Stimulated activated CD4-positive, alpha-beta T cell treated with anti-CD3 and anti-CD28 coated beads, TNF-alpha, amount 100 ng/mL, for 1 hour (primary cell): ENCODE measurements at regions not wholly inside any gene's neighbourhood (a gene's known extent, or its start where the extent isn't known, plus 50 kb on each side); places are given as distances from the start of the nearest gene placed in this dataset.
A peak's percentile ranks its signal among the peaks of the same experiment; 100 is the strongest.
"Not testable (repeated sequence)": the region's sequence is repeated elsewhere in the genome, so short reads cannot be mapped to it uniquely, and the experiment has no call there.

ENCODE experiments used
- DNase-seq, 3 donors: peaks; one replicate each; pipeline ENCODE4 v3.0.0-alpha.2; 2020; ENCODE audit warnings: low read depth in 3 of 3, low spot score in 1 of 3

- DNase-seq: no peak
These were observed 64.0 kb downstream of the GPRASP3 start for GRCh38 chrX:102784550-102784949.

- DNase-seq: no peak
These were observed 66.7 kb downstream of the GPRASP3 start for GRCh38 chrX:102787283-102787682.

GRCh38 chrX:102808336-102808735 is 87.8 kb downstream of the GPRASP3 start:
- no peak for DNase-seq

- DNase-seq: not testable (repeated sequence)
These were observed 97.7 kb downstream of the GPRASP3 start for GRCh38 chrX:102818269-102818668.

DNA sequence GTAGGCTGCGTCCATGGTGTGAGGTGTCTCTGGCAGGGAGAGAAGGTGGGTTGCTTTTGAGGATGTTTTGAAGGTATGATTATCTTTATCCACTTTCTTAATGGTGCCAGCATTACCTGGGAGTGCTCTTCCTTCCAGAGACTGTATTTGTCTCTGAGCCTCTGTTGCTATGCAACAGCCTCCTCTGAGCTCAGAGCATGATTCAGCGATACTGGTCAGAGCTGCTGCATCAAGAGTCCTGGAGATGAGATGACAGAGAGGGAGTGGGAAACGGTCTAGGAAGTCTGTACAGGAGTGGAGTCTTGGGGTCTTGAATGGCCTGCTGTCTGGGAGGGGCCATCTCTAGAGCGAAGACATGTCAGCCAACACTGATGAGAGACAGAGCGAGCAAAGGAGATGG is 104.4 kb upstream of the RAB40AL start:
- DNase-seq: no peak

DNA sequence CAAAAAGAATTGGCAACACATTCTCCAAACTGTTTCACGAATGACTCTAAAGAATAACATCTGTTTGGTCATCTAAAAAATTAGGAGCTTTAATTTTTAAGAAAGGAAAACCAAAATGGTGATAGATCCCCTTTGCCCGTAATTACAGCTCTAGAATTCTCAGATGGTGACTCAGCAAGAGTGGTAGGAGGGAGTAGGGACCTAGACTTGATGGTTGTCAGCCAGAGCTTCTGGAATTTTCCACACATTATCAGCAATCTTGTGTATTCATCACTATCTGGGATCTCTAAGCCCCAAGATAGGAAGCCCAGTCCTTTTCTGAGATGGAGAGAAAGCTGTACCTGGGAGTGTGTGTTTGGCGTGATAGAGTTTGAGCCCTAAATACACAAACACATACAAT is 103.9 kb upstream of the RAB40AL start:
- no peak for DNase-seq

DNA sequence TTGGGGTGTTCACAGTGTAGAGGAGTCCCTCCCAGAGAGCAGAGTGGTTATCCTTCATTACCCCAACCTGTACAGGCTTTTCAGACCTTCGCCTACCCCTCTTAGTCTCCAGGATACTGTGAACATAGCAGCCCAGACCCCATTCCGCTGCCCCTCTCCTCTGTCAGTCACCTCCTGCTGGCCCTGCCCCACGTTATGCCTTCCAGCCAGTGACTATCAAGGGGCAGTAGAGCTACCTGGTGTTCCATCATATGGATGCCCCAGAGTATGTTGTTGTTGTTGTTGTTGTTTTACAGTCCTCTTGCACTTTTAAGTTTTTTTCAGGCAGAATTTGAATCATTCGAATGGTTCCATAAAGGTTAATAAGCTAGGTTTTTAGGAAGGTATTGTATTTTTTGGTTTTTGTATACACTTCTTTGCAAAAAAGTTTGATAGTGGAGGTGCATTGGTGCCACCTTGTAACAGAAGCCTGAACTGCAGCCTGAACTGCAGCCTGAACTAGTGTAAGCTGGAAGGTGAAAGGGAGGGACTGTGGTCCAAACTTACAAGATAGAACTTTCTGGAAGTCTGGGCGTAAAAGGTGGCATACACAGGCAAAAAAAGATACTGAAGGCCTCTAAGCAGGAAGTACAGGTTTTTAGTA is 101.4 kb upstream of the RAB40AL start:
- DNase-seq: no peak

DNA sequence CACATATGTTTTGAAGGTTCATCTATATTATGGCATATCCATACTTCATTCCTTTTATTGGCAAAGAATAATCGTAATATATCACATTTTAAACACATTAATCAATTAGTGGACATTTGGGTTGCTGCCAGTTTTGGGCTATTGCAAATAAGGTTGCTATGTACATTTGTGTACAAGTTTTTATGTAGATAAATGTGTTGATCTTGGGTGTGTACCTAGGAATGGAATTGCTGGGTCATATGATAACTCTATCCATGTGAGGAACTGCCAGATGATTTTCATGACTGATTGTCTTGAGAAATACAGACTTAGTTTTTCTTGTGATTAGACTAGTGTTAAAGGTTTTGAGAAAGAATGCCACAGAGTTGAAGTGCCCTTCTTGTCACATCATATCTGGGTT is 99.2 kb upstream of the RAB40AL start:
- DNase-seq: no peak

GRCh38 chrX:102840871-102841705 is 96.0 kb upstream of the RAB40AL start:
- DNase-seq: no peak

DNA sequence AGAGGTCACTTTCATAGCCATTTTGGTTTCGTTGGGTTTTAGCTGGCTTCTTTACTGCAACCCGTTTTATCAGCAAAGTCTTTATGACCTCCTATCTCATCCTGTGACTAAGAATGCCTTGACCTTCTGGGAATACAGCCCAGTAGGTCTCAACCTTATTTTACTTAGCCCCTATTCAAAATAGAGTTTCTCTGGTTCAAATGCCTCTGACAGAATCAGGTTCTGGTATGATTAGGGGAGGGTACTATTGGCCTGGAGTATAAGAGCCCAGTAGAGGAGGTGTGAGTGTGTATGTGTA is 95.4 kb upstream of the RAB40AL start:
- no peak for DNase-seq

DNA sequence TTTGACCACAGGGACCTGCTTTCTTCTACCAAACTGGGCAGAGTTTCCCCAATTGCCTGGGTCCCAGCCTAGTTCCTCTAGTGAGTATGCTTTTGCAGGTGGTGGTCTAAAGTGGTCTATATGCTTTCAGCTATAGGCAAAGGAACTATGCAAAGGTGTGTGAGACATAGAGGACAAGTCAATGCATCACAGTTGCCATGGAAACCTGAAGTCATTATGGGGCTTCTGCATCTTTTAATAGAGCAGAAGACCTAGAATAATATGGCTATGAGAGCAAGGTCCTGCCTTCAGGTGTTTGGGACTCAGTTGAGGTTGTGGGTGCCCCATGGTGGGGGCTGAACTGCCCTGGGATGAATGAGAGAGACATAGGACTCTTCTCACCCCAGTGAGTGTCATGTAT is 92.1 kb upstream of the RAB40AL start:
- DNase-seq: no peak

GRCh38 chrX:102846544-102847236 is 90.4 kb upstream of the RAB40AL start:
- DNase-seq: no peak

- DNase-seq: no peak
These were observed 89.7 kb upstream of the RAB40AL start for GRCh38 chrX:102847362-102847761.

DNA sequence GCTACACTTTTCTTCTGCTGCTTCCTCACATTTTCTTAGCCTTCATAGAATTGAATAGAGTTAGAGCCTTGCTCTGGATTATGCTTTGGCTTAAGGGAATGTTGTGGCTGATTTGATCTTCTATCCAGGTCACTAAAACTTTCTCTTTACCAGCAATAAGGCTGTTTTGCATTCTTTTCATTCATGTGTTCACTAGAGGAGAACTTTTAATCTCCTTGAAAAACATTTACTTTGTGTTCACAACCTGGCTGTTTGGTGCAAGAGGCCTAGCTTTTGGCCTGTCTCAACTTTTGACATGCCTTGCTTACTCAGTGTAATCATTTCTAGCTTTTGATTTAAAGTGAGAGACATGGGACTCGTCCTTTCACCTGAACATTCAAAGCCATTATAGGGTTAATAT is 87.7 kb upstream of the RAB40AL start:
- no peak for DNase-seq

GRCh38 chrX:102858826-102859549 is 78.1 kb upstream of the RAB40AL start:
- not testable (repeated sequence) for DNase-seq

- DNase-seq: no peak
These were observed 77.6 kb upstream of the RAB40AL start for GRCh38 chrX:102859550-102859871.

GRCh38 chrX:102860235-102860634 is 76.8 kb upstream of the RAB40AL start:
- DNase-seq: no peak

DNA sequence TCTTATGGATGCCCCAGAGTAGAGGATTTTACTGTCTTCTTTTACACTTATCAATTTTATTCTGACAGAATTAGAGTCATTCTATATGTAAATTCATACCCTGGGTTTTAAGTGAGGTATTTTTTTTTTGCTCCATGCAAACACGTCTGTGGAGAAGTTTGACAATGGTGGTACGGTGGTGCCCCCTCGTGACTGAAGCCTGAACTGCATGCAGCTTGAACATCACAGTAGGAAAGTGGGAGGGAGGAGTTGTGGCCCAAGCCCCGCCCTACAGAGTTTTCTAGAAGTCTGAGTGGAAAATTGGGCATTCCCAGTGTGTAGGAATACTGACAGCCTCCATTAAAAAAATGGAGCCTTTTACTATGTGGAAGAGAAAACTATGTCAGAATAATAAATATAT is 73.3 kb upstream of the RAB40AL start:
- peak; percentile 44 to 76 (median 60) for DNase-seq

- DNase-seq: no peak
These were observed 70.0 kb upstream of the RAB40AL start for GRCh38 chrX:102866981-102867656.

DNA sequence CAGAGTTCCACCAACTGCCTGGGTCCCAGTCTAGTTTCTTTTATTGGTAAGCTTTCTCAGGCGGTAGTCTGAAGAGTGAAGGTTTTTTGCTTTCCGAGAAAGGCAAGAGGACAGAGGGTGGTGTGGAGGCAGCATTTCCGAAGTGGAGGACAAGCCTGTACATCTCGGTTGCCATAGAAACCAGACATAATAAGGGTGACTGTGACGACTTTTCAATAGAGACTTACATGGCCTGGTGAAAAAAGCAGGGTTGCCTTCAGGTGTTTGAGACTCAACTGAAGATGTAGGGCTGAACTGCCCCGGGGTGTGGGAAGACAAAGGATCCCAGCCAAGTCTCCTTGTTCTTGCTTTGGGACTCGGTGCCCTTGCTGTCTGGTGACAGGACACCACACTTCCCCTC is 53.6 kb upstream of the RAB40AL start:
- DNase-seq: no peak
